ENCODE measurements at regions not wholly inside any gene's neighbourhood (a gene's known extent, or its start where the extent isn't known, plus 50 kb on each side); places are given as distances from the start of the nearest gene placed in this dataset.
"Not testable (repeated sequence)": the region's sequence is repeated elsewhere in the genome, so short reads cannot be mapped to it uniquely, and the experiment has no call there.

GRCh38 chr22:16390541-16391217, 201.9 kb downstream of the CCT8L2 start:
- POLR2A ChIA-PET; H3K27ac ChIP-seq (ENCODE audit: extremely low read depth, low read depth, low read length); H3K9me3 ChIP-seq (ENCODE audit: control insufficient read depth, insufficient read depth, low read depth, low read length); H3K36me3 ChIP-seq (ENCODE audit: control insufficient read depth in 2 of 2, insufficient read depth in 1 of 2, low read length in 2 of 2); H3K4me3 ChIP-seq (ENCODE audit: low read depth, low read length); CTCF ChIA-PET; H3K4me1 ChIP-seq (ENCODE audit: control insufficient read depth, insufficient read depth, low read length): not testable (repeated sequence)

DNA sequence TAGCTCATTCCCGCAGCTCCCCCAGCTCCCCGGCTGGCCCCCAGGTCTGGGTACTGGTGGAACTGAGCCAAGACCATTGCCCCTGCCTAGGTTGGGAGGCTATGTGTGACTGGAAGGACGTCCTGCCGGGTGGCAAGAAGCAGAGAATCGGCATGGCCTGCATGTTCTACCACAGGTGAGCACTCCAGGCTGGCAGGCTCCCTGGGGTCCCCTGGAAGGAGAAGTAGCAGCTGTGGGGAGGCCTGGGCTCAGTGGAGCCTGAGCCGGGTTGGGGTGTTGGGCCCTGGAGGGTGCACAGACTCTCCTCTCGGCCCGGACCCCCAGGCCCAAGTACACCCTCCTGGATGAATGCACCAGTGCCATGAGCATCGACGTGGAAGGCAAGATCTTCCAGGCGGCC, 202.6 kb downstream of the CCT8L2 start:
- H3K4me3 ChIP-seq (ENCODE audit: low read depth, low read length); H3K9me3 ChIP-seq (ENCODE audit: control insufficient read depth, insufficient read depth, low read depth, low read length); H3K27ac ChIP-seq (ENCODE audit: extremely low read depth, low read depth, low read length); CTCF ChIA-PET; POLR2A ChIA-PET; H3K4me1 ChIP-seq (ENCODE audit: control insufficient read depth, insufficient read depth, low read length); H3K36me3 ChIP-seq (ENCODE audit: control insufficient read depth in 2 of 2, insufficient read depth in 1 of 2, low read length in 2 of 2): not testable (repeated sequence)

DNA sequence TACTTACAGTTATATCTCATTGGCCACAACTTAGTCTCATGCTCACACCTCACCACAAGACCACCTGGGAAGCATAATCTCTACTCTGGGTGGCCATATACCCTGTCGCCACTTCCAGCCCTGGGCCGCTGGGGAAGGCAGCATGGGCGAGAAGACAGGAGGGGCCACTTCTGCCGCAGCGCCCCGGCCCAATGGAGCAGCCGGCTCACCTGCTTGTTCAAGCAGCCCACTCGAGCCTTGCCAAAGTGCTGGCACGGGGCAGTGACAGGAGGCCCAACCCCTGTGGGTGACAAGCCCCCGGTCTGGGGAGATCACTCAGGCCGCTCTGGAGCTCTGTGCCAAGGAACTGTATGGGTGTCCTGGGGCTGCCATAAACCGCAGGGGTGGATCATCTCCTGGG, 203.4 kb downstream of the CCT8L2 start:
- H3K4me1 ChIP-seq (ENCODE audit: control insufficient read depth, insufficient read depth, low read length); H3K4me3 ChIP-seq (ENCODE audit: low read depth, low read length); POLR2A ChIA-PET; H3K9me3 ChIP-seq (ENCODE audit: control insufficient read depth, insufficient read depth, low read depth, low read length); CTCF ChIA-PET; H3K27ac ChIP-seq (ENCODE audit: extremely low read depth, low read depth, low read length); H3K36me3 ChIP-seq (ENCODE audit: control insufficient read depth in 2 of 2, insufficient read depth in 1 of 2, low read length in 2 of 2): not testable (repeated sequence)

GRCh38 chr22:16388616-16389015, 204.0 kb downstream of the CCT8L2 start:
- H3K9me3 ChIP-seq (ENCODE audit: control insufficient read depth, insufficient read depth, low read depth, low read length); POLR2A ChIA-PET; H3K4me3 ChIP-seq (ENCODE audit: low read depth, low read length); H3K4me1 ChIP-seq (ENCODE audit: control insufficient read depth, insufficient read depth, low read length); CTCF ChIA-PET; H3K27ac ChIP-seq (ENCODE audit: extremely low read depth, low read depth, low read length); H3K36me3 ChIP-seq (ENCODE audit: control insufficient read depth in 2 of 2, insufficient read depth in 1 of 2, low read length in 2 of 2): not testable (repeated sequence)

DNA sequence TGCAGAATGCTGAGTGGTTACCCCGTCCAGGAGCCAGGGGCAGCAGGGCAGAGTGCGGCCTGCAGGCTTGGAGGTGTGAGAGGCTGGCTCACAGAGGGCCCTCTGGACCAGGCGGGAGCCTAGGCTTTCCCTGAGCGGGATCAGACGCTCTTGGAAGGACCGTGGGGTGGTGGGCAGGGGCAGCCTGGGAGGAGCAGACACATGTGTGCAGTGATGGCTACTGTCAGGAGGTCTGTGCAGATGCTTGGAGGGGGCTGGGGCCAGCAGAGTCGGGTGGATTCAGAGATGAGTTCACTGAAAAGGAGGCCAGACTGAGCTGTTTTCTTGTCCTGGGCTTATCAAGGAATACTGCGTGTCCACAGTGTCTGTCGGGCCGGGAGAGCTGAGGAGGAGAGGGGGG, 204.5 kb downstream of the CCT8L2 start:
- POLR2A ChIA-PET; CTCF ChIA-PET; H3K9me3 ChIP-seq (ENCODE audit: control insufficient read depth, insufficient read depth, low read depth, low read length); H3K4me3 ChIP-seq (ENCODE audit: low read depth, low read length); H3K36me3 ChIP-seq (ENCODE audit: control insufficient read depth in 2 of 2, insufficient read depth in 1 of 2, low read length in 2 of 2); H3K27ac ChIP-seq (ENCODE audit: extremely low read depth, low read depth, low read length); H3K4me1 ChIP-seq (ENCODE audit: control insufficient read depth, insufficient read depth, low read length): not testable (repeated sequence)

GRCh38 chr22:16387543-16387942, 205.1 kb downstream of the CCT8L2 start:
- H3K4me3 ChIP-seq (ENCODE audit: low read depth, low read length); POLR2A ChIA-PET: not testable (repeated sequence)

GRCh38 chr22:16387088-16387487, 205.5 kb downstream of the CCT8L2 start:
- TF ChIP-seq ZNF561 (tag by site-specific recombination; IDR thresholded peaks at IDR 0.05; ENCODE audit: borderline replicate concordance) (no peak), MZF1 (tag by site-specific recombination; IDR thresholded peaks at IDR 0.05; ENCODE audit: borderline replicate concordance) (no peak), INSM2 (tag by site-specific recombination; IDR thresholded peaks at IDR 0.05) (no peak)
- Histone ChIP-seq H3K4me1 (ENCODE audit: control insufficient read depth, insufficient read depth, low read length) (no peaks in the 10 kb centered on the region), H3K27ac (ENCODE audit: extremely low read depth, low read depth, low read length) (no peak overlapping the region), H3K36me3 (ENCODE audit: control insufficient read depth in 2 of 2, insufficient read depth in 1 of 2, low read length in 2 of 2) (no peaks in the 10 kb centered on the region), H3K9me3 (ENCODE audit: control insufficient read depth, insufficient read depth, low read depth, low read length) (no peaks in the 10 kb centered on the region), H3K4me3 (ENCODE audit: low read depth, low read length) (no peak overlapping the region)
- POLR2A ChIA-PET: no interaction called here
- CTCF ChIA-PET: no interaction called here

More at GRCh38 chr22:16387543-16387942, 205.1 kb downstream of the CCT8L2 start:
- H3K27ac ChIP-seq (ENCODE audit: extremely low read depth, low read depth, low read length); H3K36me3 ChIP-seq (ENCODE audit: control insufficient read depth in 2 of 2, insufficient read depth in 1 of 2, low read length in 2 of 2); CTCF ChIA-PET; H3K9me3 ChIP-seq (ENCODE audit: control insufficient read depth, insufficient read depth, low read depth, low read length); H3K4me1 ChIP-seq (ENCODE audit: control insufficient read depth, insufficient read depth, low read length): not testable (repeated sequence)

DNA sequence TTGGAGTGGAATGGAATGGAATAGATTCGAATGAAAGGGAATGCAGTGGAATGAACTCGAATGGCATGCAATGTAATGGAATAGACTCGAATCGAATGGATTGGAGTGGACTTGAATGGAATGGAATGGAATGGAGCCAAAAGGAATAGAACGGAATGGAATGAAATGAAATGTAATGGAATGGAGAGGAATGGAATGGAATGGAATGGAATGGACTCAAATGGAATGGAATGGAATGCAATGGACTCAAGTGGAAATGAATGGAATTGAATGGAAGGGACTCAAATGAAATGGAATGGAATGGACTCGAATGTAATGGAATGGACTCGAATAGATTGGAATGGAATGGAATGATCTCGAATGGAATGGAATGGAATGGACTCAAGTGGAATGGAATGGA, 231.3 kb downstream of the CCT8L2 start:
- H3K4me1 ChIP-seq (ENCODE audit: control insufficient read depth, insufficient read depth, low read length); H3K9me3 ChIP-seq (ENCODE audit: control insufficient read depth, insufficient read depth, low read depth, low read length); H3K36me3 ChIP-seq (ENCODE audit: control insufficient read depth in 2 of 2, insufficient read depth in 1 of 2, low read length in 2 of 2); H3K27ac ChIP-seq (ENCODE audit: extremely low read depth, low read depth, low read length); H3K4me3 ChIP-seq (ENCODE audit: low read depth, low read length); POLR2A ChIA-PET; CTCF ChIA-PET: not testable (repeated sequence)

GRCh38 chr22:16352637-16353036, 240.0 kb downstream of the CCT8L2 start:
- H3K36me3 ChIP-seq (ENCODE audit: control insufficient read depth in 2 of 2, insufficient read depth in 1 of 2, low read length in 2 of 2); H3K27ac ChIP-seq (ENCODE audit: extremely low read depth, low read depth, low read length); POLR2A ChIA-PET; H3K4me3 ChIP-seq (ENCODE audit: low read depth, low read length); CTCF ChIA-PET; H3K4me1 ChIP-seq (ENCODE audit: control insufficient read depth, insufficient read depth, low read length); H3K9me3 ChIP-seq (ENCODE audit: control insufficient read depth, insufficient read depth, low read depth, low read length): not testable (repeated sequence)

DNA sequence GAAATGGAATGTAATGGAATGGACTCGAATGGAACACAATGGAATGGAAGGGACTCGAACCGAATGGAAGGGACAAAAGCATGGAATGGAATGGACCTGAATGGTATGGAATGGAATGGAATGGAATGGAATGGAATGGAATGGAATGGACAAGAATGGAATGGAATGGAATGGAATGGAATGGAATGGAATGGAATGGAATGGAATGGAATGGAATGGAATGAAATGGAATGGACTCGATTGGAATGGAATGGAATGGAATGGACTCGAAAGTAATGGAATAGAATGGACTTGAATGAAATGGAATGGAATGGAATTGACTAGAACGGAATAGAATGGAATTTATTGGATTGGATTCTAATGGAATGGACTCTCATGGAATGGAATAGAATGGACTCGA, 245.5 kb downstream of the CCT8L2 start:
- H3K27ac ChIP-seq (ENCODE audit: extremely low read depth, low read depth, low read length); H3K36me3 ChIP-seq (ENCODE audit: control insufficient read depth in 2 of 2, insufficient read depth in 1 of 2, low read length in 2 of 2); H3K9me3 ChIP-seq (ENCODE audit: control insufficient read depth, insufficient read depth, low read depth, low read length); POLR2A ChIA-PET; H3K4me1 ChIP-seq (ENCODE audit: control insufficient read depth, insufficient read depth, low read length); CTCF ChIA-PET; H3K4me3 ChIP-seq (ENCODE audit: low read depth, low read length): not testable (repeated sequence)

Data from HEK293 (cell line).